NCI-H526 treated with DMSO at 0.1 percent for 48 hours (cell line): ENCODE measurements at regions not wholly inside any gene's neighbourhood (a gene's known extent, or its start where the extent isn't known, plus 50 kb on each side); places are given as distances from the start of the nearest gene placed in this dataset.

Experiments
- DNase-seq: peaks from one replicate; lab custom pipeline; 2025; lab: John Stamatoyannopoulos, UW

DNA sequence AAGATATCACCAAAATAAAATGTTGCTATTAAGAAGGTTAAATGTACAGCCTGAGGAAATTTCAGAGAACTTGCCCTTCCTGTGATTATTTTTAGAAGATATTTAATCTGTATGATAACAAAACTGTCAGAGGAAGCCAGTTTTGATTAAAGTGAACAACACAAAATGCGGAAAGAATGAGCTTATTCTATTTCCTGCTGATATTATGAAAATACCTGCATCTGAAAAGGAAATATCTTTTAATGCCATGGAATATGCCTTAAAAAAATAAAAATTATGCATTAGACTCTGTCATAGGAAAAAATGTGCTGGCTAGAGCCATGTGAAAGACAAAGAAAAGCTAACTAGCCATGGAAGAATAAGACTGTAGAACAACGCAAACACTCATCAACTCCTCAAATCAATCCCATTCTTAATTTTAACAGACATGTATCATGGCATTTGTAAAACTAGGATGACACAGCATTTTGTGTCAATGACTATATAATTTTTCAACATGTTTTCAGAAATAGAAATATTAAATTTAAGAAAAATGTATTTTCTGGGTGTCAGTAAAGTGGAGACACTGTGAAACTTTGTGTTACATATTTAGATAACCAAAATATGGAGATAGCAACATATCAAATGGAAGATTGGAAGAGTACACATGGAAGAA is 1768.2 kb downstream of the SUCLG1 start:
- DNase-seq = no peak

DNA sequence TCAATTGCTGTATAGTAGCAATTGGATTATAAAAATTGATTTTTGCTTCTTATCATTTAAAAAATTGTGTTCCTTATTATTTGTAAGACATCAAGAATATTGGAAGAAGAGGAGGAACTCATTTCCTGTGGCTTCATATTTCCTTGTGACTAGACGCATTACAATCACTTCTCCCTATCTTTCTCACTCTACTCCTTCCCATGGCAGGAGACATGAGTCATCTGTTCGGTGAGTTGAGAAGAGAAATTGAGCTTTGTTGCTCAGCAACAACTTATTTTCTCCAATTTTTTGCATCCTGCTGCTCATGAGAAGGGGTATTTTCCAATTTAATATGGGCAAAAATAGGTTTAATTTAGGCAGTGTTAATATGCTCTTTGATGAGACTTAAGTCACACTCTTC is 1783.9 kb downstream of the SUCLG1 start:
- DNase-seq = no peak

DNA sequence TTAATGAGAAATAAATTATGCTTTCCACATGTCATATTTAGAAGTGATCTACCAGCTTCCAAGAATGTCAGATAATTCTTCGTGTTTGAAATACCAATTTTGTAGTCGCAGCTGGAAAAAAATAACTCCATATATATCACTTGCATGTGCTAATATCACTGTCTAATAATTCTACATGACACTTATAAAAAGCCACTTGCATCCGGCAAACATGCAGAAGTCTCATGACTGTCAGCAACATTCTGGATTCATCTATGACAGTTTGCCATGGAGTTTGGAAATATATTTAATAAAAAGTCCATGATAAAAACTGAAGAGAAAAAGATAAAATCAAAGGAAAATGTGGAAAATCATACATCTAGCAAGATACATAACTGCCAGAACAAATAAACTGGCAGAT is 1784.4 kb downstream of the SUCLG1 start:
- no peak for DNase-seq

DNA sequence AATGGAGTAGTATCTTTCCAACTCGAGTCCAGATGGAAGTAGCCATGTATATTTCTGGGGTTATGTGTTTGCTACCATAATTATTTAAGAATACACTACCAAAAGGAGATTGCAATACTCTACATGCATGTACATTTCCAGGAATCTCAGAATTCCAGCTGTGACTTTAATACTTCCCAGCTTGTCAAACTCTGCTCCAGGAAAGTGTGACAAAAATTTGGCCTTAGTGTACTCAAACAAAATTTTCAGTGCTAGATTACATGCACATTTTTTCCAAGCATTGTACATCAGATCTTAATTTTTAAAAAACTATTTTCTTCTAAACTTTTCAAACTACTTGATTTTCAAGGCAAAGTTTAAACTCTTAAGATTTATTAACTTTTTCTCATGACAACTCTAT is 1791.6 kb downstream of the SUCLG1 start:
- DNase-seq = no peak

DNA sequence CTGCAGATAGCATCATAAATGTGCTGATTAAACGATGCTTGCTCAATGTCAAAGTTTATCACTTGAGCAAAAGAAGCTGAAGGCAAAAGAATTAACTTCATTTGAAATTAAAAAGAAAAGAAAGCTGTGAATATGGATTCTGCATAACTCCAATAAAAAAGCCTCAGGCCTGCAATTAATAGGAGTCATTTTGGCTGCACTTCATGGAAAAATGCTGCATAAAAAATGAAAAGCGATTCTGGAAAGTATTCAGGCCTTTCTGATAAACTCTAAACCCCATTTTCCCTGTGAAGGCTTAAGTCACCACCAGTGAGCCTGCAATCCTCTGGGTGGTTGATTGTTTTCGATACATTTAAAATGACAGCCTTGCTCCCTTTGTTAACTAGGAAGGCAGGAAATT is 1793.4 kb downstream of the SUCLG1 start:
- DNase-seq = no peak

DNA sequence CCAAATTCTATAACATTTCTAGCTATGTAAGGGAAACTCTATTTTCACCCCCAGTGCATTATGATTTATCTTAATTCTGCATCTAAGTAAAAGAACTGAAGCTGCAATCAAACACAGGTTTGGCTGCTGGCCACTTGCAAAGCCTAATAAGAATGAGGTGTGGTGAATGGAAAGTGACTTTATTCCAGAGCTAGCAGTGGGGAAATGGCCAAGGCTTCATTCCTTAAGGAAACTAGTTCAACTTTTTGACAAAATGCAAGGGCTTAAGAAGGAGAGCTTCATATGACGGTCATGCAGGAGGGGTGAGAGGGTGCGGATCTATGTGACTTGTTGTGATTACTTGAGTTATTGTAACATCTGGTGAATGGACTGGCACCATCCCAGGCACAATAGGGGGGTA is 1802.0 kb downstream of the SUCLG1 start:
- DNase-seq = no peak

DNA sequence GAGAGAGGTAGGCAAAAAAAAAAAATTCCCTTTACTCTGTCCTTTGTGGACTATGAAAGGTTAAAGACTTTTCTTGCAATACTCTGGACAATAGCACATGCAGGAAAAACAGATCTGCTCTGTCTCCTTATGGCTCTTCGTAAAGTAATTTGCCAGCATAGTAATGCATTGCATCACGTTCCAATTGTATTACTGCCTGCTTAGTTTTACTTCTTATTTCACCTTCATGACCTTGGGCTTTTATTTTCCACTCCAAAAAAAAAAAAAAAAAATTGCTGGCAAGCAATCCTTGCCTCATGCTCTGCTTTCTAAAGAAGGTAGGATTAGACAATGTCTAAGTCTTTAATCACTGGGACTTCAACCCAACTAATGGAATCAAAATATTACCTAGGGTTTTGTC is 1802.7 kb downstream of the SUCLG1 start:
- DNase-seq = no peak

DNA sequence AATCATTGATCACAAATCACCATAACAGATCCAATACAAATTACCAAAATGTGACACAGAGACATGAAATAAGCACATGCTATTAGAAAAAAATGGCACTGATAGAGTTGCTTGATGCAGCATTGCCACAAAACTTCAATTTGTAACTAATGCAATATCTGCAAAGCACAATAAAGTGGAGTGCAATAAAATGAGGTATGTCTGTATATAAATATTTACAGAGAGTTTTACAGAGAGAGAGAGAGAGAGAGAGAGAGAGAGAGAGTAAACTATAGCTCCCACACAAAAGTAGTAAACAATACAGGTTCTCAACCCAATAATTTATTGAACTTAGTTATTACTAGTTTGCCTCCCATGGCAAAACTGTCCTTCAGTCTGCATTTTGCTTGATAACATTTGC is 1807.0 kb downstream of the SUCLG1 start:
- no peak for DNase-seq

DNA sequence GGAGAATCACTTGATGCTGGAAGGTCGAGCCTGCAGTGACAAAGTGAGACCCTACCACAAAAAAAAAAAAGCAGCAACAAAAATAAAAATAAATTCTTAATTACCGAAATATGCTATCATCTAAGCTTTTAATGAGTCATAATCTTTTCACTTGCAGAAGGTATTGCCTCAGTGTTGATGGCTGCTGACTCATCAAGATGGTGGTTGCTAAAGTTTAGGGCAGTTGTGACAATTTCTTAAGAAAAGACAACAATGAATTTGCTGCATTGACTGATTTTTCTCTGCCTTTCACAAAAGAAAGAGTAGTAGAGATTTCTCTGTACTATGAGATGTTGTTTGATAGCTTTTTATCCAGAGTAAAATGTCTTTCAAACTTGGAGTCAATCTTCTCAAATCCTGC is 1809.0 kb downstream of the SUCLG1 start:
- no peak for DNase-seq

DNA sequence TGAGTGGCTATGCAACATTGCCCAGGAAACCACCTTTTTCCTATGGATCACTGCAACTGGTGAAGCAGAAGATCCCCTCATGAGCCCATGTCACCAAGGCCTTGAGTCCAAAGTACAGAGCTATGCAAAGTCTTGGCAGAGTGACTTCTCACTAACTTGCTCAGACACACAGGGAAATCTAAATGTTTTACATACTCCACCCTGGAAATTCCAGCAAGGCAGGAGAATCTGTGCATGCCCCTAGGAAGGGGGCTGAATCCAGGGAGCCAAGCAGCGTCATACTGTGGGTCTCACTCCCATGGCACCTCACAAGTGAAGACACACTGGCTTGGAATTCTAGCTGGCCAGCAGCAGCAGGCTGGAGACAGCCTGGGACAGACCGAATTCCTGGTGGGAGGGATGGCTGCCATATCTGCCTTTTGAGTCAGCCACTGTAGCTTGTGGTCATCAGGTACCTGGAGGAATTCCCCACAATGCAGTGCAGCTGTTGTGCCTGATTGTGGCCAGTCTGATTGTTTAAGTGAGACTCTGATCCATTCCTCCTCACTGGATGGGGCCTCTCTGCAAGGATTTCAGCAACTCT is 1817.4 kb downstream of the SUCLG1 start:
- DNase-seq = no peak

DNA sequence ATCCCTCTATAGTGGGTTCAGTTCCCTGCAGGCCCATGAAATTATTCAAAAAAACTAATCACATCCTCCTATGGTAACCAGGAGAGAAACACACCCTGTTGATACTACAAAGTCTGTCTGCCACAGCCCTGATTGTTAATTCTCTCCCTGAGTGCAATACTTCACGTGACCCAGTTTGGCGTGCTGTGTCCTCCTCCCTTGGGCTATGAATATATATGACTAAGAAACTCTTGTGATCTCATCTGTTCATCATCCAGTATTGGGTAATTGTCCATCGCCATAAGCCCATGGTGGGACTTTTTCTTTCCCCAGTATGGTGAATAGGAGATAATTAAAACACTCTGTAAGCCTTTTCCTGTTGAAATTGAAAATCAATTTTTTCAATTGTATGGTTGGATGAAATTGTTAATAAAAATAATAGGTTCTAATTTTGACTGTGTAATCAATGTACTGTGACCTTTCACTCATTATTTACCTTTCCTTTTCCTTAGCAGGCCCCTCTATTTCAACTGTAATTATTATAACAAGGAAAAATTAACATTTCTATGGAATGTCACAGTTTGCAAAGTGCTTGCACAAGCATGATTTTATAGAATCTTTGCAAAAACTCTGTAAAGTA is 1822.6 kb downstream of the SUCLG1 start:
- no peak for DNase-seq

DNA sequence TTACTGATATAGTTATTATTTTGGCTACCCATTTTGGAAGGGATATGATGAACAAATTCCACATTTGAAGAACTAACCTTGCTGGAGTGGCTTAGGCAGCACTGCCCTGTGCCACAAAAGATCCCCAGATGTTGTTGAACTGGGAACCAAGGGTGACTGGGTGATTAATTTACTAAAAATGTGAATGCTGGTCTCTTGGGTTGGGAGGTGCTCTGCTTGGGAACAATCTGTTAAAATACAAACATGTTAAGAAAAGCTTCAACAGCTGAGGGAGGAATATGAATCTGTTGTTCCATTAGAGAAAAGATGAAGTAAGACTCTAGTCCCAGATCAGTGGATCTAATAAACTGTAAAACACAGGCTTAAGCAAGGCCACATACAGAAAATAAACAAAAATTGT is 1860.1 kb downstream of the SUCLG1 start:
- no peak for DNase-seq

DNA sequence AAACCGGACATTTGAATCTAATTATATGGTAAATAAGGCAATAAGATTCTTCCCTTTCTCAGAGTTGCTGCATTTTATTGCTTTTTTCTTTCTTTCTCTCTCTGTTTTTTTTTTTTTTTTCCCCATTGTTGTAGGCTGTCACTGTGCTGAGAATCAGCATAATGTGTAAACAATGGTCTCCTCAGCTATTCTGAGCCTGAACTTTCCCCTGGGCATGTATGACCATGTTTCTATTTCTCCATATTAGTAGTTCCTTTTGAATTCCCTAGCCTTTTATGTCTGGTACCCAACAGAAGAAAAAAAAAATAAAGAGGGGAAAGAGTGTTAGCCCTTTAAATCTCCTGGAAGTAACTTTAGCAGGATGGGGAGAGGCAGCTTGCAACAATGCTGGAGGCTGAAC is 1862.5 kb downstream of the SUCLG1 start:
- no peak for DNase-seq

DNA sequence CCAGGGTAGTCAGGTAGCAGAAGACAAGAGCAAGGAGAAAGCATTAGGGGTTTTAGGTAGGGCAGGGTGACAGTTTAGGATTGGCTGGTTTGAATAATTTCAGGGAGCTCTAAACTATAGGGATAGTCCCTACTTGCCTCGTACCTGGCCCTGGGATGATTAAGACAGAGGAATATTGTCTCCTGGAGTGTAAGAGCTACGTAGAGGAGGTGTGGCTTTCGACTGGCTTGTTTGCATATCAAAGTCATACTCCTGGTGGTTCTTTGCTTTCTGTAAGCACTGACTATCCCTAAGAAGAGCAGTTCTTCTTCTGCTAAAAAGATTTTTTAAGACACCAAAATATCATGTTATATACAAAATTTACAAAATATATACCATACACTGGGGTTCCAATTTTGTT is 1867.4 kb downstream of the SUCLG1 start:
- DNase-seq = no peak

DNA sequence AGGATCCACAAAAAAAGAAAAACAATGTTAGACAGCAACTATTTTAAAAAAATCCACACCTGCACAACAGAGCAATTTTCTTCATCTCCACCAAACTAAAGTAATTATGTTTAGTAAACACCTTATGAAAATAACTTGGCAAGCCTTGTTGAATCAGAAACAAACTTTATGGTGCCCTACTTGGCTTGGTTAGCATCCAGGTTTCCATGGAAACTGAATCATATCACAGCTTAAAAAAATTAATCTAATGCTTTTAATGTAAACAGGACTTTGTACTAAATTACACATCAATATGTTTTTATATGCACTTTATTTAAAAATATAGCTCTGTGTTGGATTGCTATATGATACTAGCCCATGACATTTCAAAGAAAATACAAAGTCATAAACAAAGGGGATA is 1882.4 kb downstream of the SUCLG1 start:
- no peak for DNase-seq

DNA sequence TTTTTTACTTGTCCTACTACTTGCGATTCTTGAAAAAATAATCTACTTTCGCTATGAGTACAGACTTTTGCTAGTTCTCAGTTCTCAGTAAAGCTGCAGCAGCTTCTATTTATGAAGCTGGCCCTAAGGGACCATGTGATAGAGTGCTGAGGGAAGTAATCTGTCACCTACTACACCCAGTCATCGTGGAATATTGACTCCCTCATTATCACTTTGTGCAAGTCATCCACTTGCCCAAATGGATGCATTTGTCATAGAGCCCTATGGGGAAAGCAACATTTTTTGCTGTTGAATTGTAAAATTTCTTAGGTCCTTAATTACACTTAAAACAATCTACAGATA is 1919.8 kb downstream of the SUCLG1 start:
- no peak for DNase-seq

DNA sequence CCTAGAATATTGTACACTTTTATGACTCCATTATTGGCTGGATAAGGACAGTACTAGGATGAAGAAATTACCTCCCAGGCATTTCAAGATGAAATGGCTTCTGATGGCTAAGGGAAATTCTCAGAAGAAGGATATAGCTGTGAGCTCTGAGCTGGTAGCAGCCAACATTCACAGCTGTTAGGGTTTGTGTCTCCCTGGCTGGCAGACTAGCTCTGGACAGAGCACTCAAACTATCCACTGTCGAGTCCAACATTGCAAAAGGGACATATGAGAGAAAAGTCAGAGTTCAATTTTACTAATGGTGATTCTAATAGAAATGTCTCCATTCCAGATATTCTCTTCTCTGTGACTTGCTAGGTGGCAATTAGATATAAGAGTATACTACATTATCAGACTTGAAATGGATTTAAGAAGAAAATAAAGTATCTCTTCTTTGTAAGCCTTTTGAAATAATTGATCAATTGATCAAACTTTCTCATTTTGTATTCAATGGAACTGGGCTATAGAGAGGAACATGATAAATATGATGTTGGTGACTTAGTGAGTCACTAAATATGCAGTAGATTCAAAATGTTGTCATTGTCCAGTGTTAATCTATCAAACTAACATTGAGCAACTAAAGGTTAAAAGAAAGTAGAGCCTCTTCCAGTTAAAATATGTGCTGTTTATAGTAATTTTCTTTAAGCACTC is 1920.3 kb downstream of the SUCLG1 start:
- DNase-seq = no peak

DNA sequence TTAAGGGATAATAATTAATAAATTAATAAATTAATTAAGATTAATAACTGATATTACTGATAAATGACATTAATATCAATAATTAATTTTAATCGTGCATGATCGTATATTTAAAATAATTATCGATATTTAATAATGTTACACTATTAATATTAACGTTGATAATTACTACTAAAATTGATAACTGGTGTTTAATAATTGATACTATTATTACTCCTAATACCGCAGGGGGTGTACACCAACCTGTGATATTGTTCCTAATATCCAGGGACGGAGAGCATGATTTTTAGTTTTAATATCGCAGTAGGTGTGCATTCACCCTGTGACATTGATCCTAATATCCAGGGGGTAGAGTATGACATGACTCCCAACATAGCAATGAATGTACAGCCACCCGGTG is 1930.8 kb downstream of the SUCLG1 start:
- DNase-seq = no peak

DNA sequence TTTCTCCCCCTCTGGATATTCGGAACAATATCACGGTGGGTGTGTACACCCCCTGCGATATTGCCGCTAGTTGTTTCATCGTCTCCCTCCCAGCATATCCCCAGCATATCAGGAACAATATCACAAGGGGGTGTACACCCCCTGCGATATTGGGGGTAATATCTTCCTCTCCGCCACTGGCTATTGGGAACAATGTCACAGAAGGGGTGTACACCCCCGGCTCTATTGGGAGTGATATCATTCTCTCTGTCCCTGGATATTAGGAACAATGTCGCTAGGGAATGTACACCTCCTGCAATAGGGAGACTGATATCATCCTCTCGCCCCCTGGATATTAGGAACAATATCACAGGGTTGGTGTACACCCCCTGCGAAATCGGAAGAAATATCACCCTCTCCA is 1932.0 kb downstream of the SUCLG1 start:
- no peak for DNase-seq

DNA sequence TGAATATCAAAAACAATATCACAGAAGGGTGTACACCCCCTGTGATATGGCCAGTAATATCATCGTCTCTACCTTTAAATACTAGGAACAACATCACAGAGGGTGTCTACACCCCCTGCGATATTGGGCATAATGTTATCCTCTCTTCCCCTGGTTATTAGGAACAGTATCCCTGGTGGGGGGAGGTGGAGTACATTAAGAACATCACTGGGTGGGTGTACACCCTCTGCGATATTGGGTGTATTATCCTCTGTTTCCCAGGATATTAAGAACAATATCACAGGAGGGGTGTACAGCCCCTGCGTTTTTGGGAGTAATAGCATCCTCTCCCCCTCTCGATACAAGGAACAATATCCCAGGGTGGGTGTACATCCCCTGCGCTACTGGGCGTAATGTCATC is 1932.8 kb downstream of the SUCLG1 start:
- DNase-seq = no peak

DNA sequence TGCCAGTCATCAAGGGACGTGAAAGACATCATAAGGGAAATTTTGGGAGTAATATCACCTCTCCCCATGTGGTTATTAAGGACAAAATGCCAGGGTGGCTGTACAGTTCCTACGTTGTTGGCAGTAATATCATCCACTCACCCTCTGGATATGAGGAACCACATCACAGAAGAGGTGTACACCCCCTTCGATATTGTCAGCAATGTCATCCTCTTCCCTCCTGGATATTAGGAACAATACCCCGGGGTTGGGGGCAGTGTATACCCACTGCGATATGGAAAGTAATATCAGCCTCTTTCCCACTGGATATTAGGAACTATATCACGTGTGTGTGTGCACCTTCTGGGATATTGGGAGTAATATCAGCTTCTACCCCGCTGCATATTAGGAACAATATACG is 1933.3 kb downstream of the SUCLG1 start:
- DNase-seq = no peak

DNA sequence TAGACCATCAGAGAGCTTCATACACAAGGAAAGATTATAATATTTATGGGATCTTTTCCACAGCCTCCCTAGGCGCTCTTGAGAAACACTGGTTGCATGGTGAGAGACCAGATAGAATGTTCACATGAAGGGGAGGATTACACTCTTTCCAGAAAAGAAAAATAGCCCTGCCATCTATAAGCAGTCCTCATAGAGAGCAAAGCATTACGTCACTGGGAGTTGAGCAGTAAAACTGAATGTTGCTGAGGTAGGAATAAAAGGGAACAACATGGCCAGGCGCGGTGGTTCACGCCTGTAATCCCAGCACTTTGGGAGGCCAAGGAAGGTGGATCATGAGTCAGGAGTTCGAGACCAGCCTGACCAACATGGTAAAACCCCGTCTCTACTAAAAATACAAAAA is 1934.3 kb downstream of the SUCLG1 start:
- DNase-seq = no peak

DNA sequence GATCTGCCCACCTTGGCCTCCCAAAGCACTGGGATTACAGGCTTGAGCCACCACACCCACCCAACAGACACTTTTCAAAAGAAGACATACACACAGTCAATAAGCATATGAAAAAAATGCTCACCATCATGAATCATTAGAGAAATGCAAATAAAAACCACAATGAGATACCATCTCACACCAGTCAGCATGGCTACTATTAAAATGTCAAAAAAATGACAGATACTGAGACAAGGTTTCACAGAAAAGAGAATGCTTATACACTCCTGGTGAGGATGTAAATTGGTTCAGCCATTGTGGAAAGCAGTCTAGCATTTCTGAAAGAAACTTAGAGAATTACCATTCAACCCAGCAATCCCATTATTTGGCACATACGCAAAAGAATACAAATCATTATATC is 1947.2 kb downstream of the SUCLG1 start:
- no peak for DNase-seq

DNA sequence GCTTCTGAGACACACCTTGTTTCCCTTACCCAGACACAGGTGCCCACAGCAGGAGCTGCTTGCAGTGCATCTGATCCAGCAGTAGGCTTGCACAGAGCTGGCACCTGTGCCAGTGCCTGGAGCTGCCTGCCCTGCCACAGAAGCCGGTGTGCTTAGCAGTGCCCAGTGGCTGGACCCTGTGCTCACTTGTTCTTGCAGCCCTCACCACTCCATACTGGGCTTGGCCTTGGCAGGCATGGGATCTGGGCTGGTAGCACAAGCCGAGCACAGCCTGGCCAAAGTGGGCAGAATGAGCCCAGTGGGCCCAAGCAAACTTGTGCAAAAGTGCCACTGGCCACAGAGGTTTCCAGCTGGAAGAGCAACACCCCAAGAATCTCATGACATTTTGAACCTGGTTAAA is 1950.4 kb downstream of the SUCLG1 start:
- no peak for DNase-seq
